ENCODE measurements at regions not wholly inside any gene's neighbourhood (a gene's known extent, or its start where the extent isn't known, plus 50 kb on each side); places are given as distances from the start of the nearest gene placed in this dataset.

DNA sequence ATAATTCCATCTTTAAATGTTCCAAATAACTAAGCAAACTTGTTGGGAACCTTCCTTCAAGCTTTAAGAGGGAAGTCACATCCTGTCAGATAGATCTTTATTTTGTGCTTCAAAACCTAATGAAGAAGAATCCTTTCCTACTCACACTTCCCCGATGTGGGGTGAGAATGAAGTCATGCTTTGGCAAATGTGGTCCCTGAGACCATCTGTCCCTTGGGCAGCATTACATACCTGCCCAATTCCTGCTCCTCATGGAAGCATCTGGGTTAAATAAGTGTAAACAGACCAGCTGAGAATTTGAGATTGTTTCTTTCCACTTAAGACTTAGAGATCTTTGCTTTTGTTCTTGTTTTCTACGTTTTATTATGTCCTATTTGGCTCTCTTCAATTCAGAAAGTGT lies 606.0 kb upstream of the TMEM132C start:
- Histone ChIP-seq H3K4me3 (ENCODE audit: severe bottlenecking) (no peak overlapping the region), H3K36me3 (ENCODE audit: low read depth) (no peaks in the 10 kb centered on the region), H3K27ac (ENCODE audit: poor library complexity, severe bottlenecking) (no peak overlapping the region), H3K9me3 (ENCODE audit: severe bottlenecking) (no peaks in the 10 kb centered on the region), H3K27me3 (ENCODE audit: insufficient read depth, poor library complexity, severe bottlenecking) (peaks cover 3% of the 10 kb centered on the region), H3K4me1 (ENCODE audit: insufficient read depth, poor library complexity, severe bottlenecking) (no peaks in the 10 kb centered on the region)
- ATAC-seq (ENCODE audit: low read depth) (no peak), DNase-seq (ENCODE audit: low spot score) (no peak)
- TF ChIP-seq, protein P1, sequence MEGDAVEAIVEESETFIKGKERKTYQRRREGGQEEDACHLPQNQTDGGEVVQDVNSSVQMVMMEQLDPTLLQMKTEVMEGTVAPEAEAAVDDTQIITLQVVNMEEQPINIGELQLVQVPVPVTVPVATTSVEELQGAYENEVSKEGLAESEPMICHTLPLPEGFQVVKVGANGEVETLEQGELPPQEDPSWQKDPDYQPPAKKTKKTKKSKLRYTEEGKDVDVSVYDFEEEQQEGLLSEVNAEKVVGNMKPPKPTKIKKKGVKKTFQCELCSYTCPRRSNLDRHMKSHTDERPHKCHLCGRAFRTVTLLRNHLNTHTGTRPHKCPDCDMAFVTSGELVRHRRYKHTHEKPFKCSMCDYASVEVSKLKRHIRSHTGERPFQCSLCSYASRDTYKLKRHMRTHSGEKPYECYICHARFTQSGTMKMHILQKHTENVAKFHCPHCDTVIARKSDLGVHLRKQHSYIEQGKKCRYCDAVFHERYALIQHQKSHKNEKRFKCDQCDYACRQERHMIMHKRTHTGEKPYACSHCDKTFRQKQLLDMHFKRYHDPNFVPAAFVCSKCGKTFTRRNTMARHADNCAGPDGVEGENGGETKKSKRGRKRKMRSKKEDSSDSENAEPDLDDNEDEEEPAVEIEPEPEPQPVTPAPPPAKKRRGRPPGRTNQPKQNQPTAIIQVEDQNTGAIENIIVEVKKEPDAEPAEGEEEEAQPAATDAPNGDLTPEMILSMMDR (IDR thresholded peaks at IDR 0.05; ENCODE audit: poor library complexity, severe bottlenecking), result no peak

DNA sequence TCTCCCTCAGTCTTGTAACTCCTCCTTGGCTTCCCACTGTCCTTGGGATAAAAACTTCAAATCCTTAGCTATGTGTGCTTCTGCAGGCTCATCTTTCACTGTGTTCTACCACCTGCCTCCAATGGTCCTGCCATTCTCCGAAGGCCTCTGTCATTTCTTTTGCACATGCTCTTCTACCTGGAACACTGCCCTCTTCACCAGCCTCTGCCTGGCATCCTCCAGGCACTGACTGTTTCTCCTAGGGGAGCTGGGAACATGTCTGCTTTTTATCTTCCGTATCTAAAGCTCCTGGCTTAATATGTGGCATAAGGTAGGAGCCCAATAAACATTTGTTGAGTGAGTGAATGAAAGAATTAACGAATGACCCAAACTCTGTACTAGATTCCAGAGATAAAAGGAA lies 603.3 kb upstream of the TMEM132C start:
- Histone ChIP-seq H3K27me3 (ENCODE audit: insufficient read depth, poor library complexity, severe bottlenecking) (peaks cover 3% of the 10 kb centered on the region), H3K4me3 (ENCODE audit: severe bottlenecking) (no peak overlapping the region), H3K36me3 (ENCODE audit: low read depth) (no peaks in the 10 kb centered on the region), H3K4me1 (ENCODE audit: insufficient read depth, poor library complexity, severe bottlenecking) (no peaks in the 10 kb centered on the region), H3K27ac (ENCODE audit: poor library complexity, severe bottlenecking) (no peak overlapping the region), H3K9me3 (ENCODE audit: severe bottlenecking) (no peaks in the 10 kb centered on the region)
- no peak for ATAC-seq (ENCODE audit: low read depth)
- DNase-seq (ENCODE audit: low spot score), result no peak
- TF ChIP-seq, protein P1 (IDR thresholded peaks at IDR 0.05; ENCODE audit: poor library complexity, severe bottlenecking), result no peak

DNA sequence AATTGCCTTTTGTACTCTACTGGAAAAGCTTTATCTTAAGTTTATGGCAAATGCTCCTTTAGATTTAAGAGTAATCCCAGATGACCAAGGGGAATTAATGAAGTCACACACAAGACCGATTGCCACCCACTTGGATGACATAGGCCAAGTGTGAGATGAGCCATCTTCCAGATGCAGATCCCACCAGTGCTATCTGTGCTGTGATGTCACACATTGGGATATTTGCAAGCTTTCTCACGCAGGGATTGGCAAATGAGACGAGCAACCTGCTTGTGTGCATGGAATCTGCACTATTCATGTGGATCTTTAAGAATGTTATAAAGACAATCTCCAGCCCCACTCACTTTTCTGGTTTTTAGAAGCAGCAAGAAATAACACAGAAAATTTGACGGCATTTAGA lies 602.1 kb upstream of the TMEM132C start:
- no peak for ATAC-seq (ENCODE audit: low read depth)
- H3K27ac ChIP-seq (ENCODE audit: poor library complexity, severe bottlenecking), result no peak overlapping the region
- H3K36me3 ChIP-seq (ENCODE audit: low read depth), result no peaks in the 10 kb centered on the region
- TF ChIP-seq, protein P1 (IDR thresholded peaks at IDR 0.05; ENCODE audit: poor library complexity, severe bottlenecking), result no peak
- H3K9me3 ChIP-seq (ENCODE audit: severe bottlenecking), result no peaks in the 10 kb centered on the region
- H3K4me3 ChIP-seq (ENCODE audit: severe bottlenecking), result no peak overlapping the region
- H3K27me3 ChIP-seq (ENCODE audit: insufficient read depth, poor library complexity, severe bottlenecking), result peaks cover 3% of the 10 kb centered on the region
- no peaks in the 10 kb centered on the region for H3K4me1 ChIP-seq (ENCODE audit: insufficient read depth, poor library complexity, severe bottlenecking)
- DNase-seq (ENCODE audit: low spot score), result no peak

DNA sequence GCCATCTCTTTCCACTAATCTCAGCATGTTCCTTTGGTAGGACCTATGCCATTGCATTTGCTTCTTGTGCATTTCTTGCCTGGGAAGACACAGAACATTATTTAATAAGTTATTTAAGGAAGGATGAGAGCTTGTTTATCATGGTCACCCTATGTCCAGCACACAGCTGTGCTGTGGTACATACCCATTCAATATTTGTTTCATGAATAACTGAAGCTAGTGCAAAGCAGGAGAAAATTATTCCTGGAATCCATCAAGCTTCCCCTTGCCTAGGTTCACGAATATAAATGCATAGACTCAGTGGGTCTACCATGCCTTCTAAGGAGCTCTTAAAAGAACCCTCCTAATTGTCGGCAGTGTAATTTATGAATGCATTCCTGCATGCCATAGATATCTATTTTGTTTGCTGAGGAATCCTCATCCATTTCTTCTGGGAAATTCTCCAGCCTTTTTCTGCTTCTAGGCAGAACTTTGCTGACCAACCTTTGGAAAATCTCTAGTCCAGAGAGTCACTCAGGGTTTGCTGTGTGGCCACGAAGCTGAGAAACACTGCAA lies 599.8 kb upstream of the TMEM132C start:
- H3K4me3 ChIP-seq (ENCODE audit: severe bottlenecking), result no peak overlapping the region
- no peaks in the 10 kb centered on the region for H3K36me3 ChIP-seq (ENCODE audit: low read depth)
- no peak for DNase-seq (ENCODE audit: low spot score)
- TF ChIP-seq, protein P1 (IDR thresholded peaks at IDR 0.05; ENCODE audit: poor library complexity, severe bottlenecking), result no peak
- no peaks in the 10 kb centered on the region for H3K9me3 ChIP-seq (ENCODE audit: severe bottlenecking)
- no peak for ATAC-seq (ENCODE audit: low read depth)
- H3K4me1 ChIP-seq (ENCODE audit: insufficient read depth, poor library complexity, severe bottlenecking), result no peaks in the 10 kb centered on the region
- H3K27me3 ChIP-seq (ENCODE audit: insufficient read depth, poor library complexity, severe bottlenecking), result no peaks in the 10 kb centered on the region
- H3K27ac ChIP-seq (ENCODE audit: poor library complexity, severe bottlenecking), result no peak overlapping the region

DNA sequence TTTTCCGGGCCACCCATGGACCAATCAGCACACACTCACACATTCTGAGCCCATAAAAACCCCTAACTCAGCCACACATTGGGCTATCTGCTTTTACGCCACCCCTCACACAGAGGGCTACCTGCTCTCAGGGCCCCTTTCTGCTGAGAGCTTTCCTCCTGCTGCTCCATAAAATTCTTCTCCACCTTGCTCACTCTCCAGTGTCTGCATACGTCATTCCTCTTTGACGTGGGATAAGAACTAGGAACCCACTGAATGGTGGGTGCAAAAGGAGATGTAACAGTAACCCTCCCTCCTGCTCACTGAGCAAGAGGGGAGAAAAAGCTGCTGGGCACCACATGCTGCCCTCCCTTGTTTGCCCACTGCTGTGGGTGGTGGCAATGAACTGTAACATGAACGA lies 596.7 kb upstream of the TMEM132C start:
- Histone ChIP-seq H3K4me1 (ENCODE audit: insufficient read depth, poor library complexity, severe bottlenecking) (no peaks in the 10 kb centered on the region), H3K4me3 (ENCODE audit: severe bottlenecking) (no peak overlapping the region), H3K36me3 (ENCODE audit: low read depth) (no peaks in the 10 kb centered on the region), H3K27me3 (ENCODE audit: insufficient read depth, poor library complexity, severe bottlenecking) (no peaks in the 10 kb centered on the region), H3K27ac (ENCODE audit: poor library complexity, severe bottlenecking) (no peak overlapping the region), H3K9me3 (ENCODE audit: severe bottlenecking) (no peaks in the 10 kb centered on the region)
- ATAC-seq (ENCODE audit: low read depth) (no peak), DNase-seq (ENCODE audit: low spot score) (no peak)
- TF ChIP-seq, protein P1 (IDR thresholded peaks at IDR 0.05; ENCODE audit: poor library complexity, severe bottlenecking), result no peak
